ENCODE measurements at regions not wholly inside any gene's neighbourhood (a gene's known extent, or its start where the extent isn't known, plus 50 kb on each side); places are given as distances from the start of the nearest gene placed in this dataset.

- ChIA-PET CTCF (interaction anchor here (1.1 kb wide), 1 partner anchor 9 kb away, joined by 3 read pairs; no protein-coding TSS in a partner anchor), POLR2A (no interaction called here)
- Histone ChIP-seq H3K27ac (ENCODE audit: low read depth, low read length) (no peak overlapping the region), H3K9me3 (ENCODE audit: low read length) (no peaks in the 10 kb centered on the region), H3K36me3 (ENCODE audit: insufficient read depth, low read length) (no peaks in the 10 kb centered on the region), H3K4me1 (ENCODE audit: insufficient read depth, low read length) (no peaks in the 10 kb centered on the region), H3K27me3 (ENCODE audit: insufficient read depth, low read length, poor library complexity, severe bottlenecking) (no peaks in the 10 kb centered on the region), H3K4me3 (ENCODE audit: low read length) (no peak overlapping the region)
- H3K27ac Mint-ChIP-seq = peak overlapping the region in 1 of 8 donors; percentile 38
- DNase-seq = no peak
- peaks cover 0 to 5% (median 0%) of the 10 kb centered on the region in 3 donors for H3K4me1 Mint-ChIP-seq
- peak overlapping the region in 5 of 7 donors; percentile 1 to 73 (median 13) for H3K4me3 Mint-ChIP-seq
- peaks cover 0 to 17% (median 3%) of the 10 kb centered on the region in 5 donors for H3K9me3 Mint-ChIP-seq
- H3K36me3 Mint-ChIP-seq = no peaks in the 10 kb centered on the region
- H3K27me3 Mint-ChIP-seq = no peaks in the 10 kb centered on the region
Measured at GRCh38 chr5:13488254-13488931, 456.1 kb downstream of the DNAH5 start.

DNA sequence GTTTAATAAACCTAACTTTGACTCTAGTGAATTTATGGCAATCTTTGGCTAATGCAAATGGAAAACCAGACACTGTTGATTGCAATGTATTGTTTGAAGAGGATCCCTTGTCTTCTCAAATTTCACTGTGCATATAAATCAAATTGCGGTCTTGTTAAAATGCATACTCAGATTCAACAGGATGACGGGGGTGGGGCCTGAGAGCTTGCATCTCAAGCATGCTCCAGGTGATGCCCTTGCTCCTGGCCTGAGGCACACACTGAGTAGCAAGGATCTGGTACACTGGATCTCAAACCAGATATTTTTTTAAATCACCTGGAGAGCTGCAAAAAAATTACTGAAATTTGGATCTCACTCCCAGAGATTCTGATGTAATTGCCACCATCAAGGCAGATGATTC, 463.7 kb downstream of the DNAH5 start:
- ChIA-PET POLR2A (no interaction called here), CTCF (no interaction called here)
- no peaks in the 10 kb centered on the region for H3K4me1 ChIP-seq (ENCODE audit: insufficient read depth, low read length)
- no peaks in the 10 kb centered on the region for H3K9me3 ChIP-seq (ENCODE audit: low read length)
- no peak for DNase-seq
- H3K27ac Mint-ChIP-seq = no peak overlapping the region
- H3K4me1 Mint-ChIP-seq = peaks cover 0 to 4% (median 1%) of the 10 kb centered on the region in 3 donors
- H3K27me3 ChIP-seq (ENCODE audit: insufficient read depth, low read length, poor library complexity, severe bottlenecking) = no peaks in the 10 kb centered on the region
- no peaks in the 10 kb centered on the region for H3K36me3 ChIP-seq (ENCODE audit: insufficient read depth, low read length)
- peaks cover 0 to 6% (median 0%) of the 10 kb centered on the region in 5 donors for H3K9me3 Mint-ChIP-seq
- H3K4me3 ChIP-seq (ENCODE audit: low read length) = no peak overlapping the region
- H3K27ac ChIP-seq (ENCODE audit: low read depth, low read length) = no peak overlapping the region
- H3K36me3 Mint-ChIP-seq = no peaks in the 10 kb centered on the region
- H3K27me3 Mint-ChIP-seq = no peaks in the 10 kb centered on the region
- H3K4me3 Mint-ChIP-seq = no peak overlapping the region

DNA sequence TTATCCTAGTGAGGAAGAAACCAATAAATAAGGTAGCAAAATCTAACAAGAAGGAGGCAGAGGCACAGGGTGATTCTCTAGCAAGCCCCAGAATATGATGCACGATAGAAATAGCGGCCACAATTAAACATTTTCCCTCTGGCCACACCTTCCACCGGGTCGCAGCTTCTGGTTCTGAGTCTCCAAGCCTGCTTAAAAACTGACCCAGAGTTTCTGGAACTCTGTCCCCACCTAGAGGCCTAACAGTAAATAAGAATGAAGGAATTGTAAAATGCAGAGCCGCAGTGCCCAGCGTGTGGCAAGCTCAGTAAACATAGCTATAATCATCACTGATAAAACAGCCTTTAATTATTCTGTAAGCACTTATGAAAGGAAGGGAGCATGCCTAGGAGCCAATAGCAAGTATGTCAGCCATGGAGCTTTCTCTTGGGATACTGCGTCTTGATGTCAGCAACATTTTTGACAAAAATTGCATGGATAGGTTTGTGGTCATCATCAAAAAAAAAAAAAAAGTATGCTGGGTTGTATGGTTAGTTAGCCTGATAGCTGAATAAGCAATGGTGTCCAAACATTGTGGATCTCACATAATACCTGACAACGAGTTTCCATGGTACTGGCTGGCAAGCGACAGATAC, 465.5 kb downstream of the DNAH5 start:
- ChIA-PET CTCF (interaction anchor here (0.9 to 2.2 kb wide), 4 partner anchors 9 to 1186 kb away, joined by 3 to 5 read pairs (median 3); no protein-coding TSS in a partner anchor), POLR2A (no interaction called here)
- Mint-ChIP-seq H3K4me1 (peaks cover 0 to 4% (median 1%) of the 10 kb centered on the region in 3 donors), H3K27me3 (no peaks in the 10 kb centered on the region), H3K4me3 (no peak overlapping the region), H3K9me3 (peaks cover 0 to 6% (median 0%) of the 10 kb centered on the region in 5 donors), H3K27ac (no peak overlapping the region), H3K36me3 (no peaks in the 10 kb centered on the region)
- Histone ChIP-seq H3K9me3 (ENCODE audit: low read length) (no peaks in the 10 kb centered on the region), H3K27me3 (ENCODE audit: insufficient read depth, low read length, poor library complexity, severe bottlenecking) (no peaks in the 10 kb centered on the region), H3K4me3 (ENCODE audit: low read length) (no peak overlapping the region), H3K4me1 (ENCODE audit: insufficient read depth, low read length) (no peaks in the 10 kb centered on the region), H3K36me3 (ENCODE audit: insufficient read depth, low read length) (no peaks in the 10 kb centered on the region), H3K27ac (ENCODE audit: low read depth, low read length) (no peak overlapping the region)
- DNase-seq = no peak

- Mint-ChIP-seq H3K27me3 (no peaks in the 10 kb centered on the region), H3K27ac (no peak overlapping the region), H3K36me3 (no peaks in the 10 kb centered on the region), H3K4me1 (peaks cover 0 to 4% (median 1%) of the 10 kb centered on the region in 3 donors), H3K9me3 (peaks cover 0 to 6% (median 0%) of the 10 kb centered on the region in 5 donors), H3K4me3 (no peak overlapping the region)
- ChIA-PET POLR2A (no interaction called here), CTCF (no interaction called here)
- DNase-seq = no peak
- no peaks in the 10 kb centered on the region for H3K36me3 ChIP-seq (ENCODE audit: insufficient read depth, low read length)
- no peaks in the 10 kb centered on the region for H3K4me1 ChIP-seq (ENCODE audit: insufficient read depth, low read length)
- no peaks in the 10 kb centered on the region for H3K27me3 ChIP-seq (ENCODE audit: insufficient read depth, low read length, poor library complexity, severe bottlenecking)
- H3K9me3 ChIP-seq (ENCODE audit: low read length) = no peaks in the 10 kb centered on the region
- no peak overlapping the region for H3K4me3 ChIP-seq (ENCODE audit: low read length)
- H3K27ac ChIP-seq (ENCODE audit: low read depth, low read length) = no peak overlapping the region
Measured at GRCh38 chr5:13477118-13477737, 467.3 kb downstream of the DNAH5 start.

DNA sequence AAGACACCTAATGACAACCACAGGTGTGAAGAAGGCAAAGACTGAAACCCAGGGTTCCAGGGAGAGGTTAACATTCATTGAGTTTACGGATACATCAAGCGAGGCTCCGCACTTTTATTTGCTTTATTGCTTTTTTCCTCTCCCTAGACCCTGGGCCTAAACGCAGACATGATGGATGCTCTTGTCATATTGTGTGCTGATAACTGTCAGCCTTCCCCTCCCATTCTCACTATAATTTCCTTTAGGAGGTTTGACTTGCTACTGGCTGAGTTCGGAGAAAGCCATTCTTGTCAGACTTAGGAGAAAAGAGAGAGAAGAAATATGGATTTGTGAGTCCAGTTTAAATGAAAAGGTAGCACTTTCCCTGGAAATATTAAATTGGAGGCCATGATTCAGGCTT, 471.6 kb downstream of the DNAH5 start:
- Histone ChIP-seq H3K36me3 (ENCODE audit: insufficient read depth, low read length) (no peaks in the 10 kb centered on the region), H3K27me3 (ENCODE audit: insufficient read depth, low read length, poor library complexity, severe bottlenecking) (no peaks in the 10 kb centered on the region), H3K4me3 (ENCODE audit: low read length) (no peak overlapping the region), H3K27ac (ENCODE audit: low read depth, low read length) (no peak overlapping the region), H3K9me3 (ENCODE audit: low read length) (no peaks in the 10 kb centered on the region), H3K4me1 (ENCODE audit: insufficient read depth, low read length) (no peaks in the 10 kb centered on the region)
- peaks cover 0 to 4% (median 1%) of the 10 kb centered on the region in 3 donors for H3K4me1 Mint-ChIP-seq
- peaks cover 0 to 6% (median 2%) of the 10 kb centered on the region in 5 donors for H3K9me3 Mint-ChIP-seq
- CTCF ChIA-PET = no interaction called here
- H3K4me3 Mint-ChIP-seq = no peak overlapping the region
- POLR2A ChIA-PET = no interaction called here
- H3K27ac Mint-ChIP-seq = no peak overlapping the region
- no peak for DNase-seq
- no peaks in the 10 kb centered on the region for H3K27me3 Mint-ChIP-seq
- H3K36me3 Mint-ChIP-seq = no peaks in the 10 kb centered on the region

DNA sequence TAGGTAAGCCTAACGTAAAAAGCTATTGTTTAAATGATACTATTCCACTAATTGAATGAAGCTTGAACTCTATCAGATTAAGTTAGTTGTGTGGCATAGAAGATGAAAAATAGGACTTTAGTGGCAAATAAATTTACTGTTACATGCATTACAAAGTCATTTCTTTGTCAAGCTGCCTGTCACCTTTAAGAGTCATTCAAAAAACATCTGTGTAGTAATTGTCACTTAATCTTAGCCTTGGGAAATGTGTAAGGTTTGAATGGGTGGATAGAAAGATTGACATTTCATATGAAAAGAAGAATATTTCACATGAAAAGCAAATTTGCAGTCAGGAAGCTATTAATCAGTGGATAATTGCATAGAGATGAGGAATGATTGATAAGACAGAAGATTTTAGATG, 473.5 kb downstream of the DNAH5 start:
- peak overlapping the region in 1 of 8 donors; percentile 25 for H3K27ac Mint-ChIP-seq
- H3K27me3 Mint-ChIP-seq = no peaks in the 10 kb centered on the region
- no peaks in the 10 kb centered on the region for H3K27me3 ChIP-seq (ENCODE audit: insufficient read depth, low read length, poor library complexity, severe bottlenecking)
- peaks cover under 1 to 8% (median 2%) of the 10 kb centered on the region in 5 donors for H3K9me3 Mint-ChIP-seq
- no peaks in the 10 kb centered on the region for H3K9me3 ChIP-seq (ENCODE audit: low read length)
- ChIA-PET CTCF (no interaction called here), POLR2A (no interaction called here)
- H3K27ac ChIP-seq (ENCODE audit: low read depth, low read length) = no peak overlapping the region
- no peak overlapping the region for H3K4me3 ChIP-seq (ENCODE audit: low read length)
- no peaks in the 10 kb centered on the region for H3K36me3 Mint-ChIP-seq
- no peak for DNase-seq
- no peaks in the 10 kb centered on the region for H3K36me3 ChIP-seq (ENCODE audit: insufficient read depth, low read length)
- H3K4me1 Mint-ChIP-seq = no peaks in the 10 kb centered on the region
- no peaks in the 10 kb centered on the region for H3K4me1 ChIP-seq (ENCODE audit: insufficient read depth, low read length)
- no peak overlapping the region for H3K4me3 Mint-ChIP-seq

DNA sequence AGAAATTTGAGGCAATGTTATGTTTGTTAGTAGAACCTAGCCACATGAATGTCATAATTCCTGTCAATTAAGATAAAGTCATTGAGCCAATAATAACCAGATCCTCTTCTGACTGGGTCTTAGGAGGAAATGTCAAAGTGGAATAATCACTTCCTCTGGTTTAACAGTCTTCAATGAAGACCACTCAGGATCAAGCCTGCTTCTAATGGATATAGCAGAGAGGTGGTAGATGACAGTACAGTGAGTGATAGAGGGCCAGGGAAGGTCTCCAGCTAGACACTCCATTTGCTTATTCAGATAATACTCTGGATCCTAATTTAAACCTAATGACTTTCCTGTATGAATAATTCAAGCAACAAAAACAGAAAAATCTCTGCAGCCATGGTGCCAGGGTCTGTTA, 474.2 kb downstream of the DNAH5 start:
- CTCF ChIA-PET = no interaction called here
- no peak overlapping the region for H3K4me3 Mint-ChIP-seq
- H3K27me3 Mint-ChIP-seq = no peaks in the 10 kb centered on the region
- Histone ChIP-seq H3K4me1 (ENCODE audit: insufficient read depth, low read length) (no peaks in the 10 kb centered on the region), H3K36me3 (ENCODE audit: insufficient read depth, low read length) (no peaks in the 10 kb centered on the region), H3K9me3 (ENCODE audit: low read length) (no peaks in the 10 kb centered on the region), H3K4me3 (ENCODE audit: low read length) (no peak overlapping the region), H3K27ac (ENCODE audit: low read depth, low read length) (no peak overlapping the region), H3K27me3 (ENCODE audit: insufficient read depth, low read length, poor library complexity, severe bottlenecking) (no peaks in the 10 kb centered on the region)
- POLR2A ChIA-PET = no interaction called here
- H3K27ac Mint-ChIP-seq = no peak overlapping the region
- no peaks in the 10 kb centered on the region for H3K36me3 Mint-ChIP-seq
- DNase-seq = no peak
- H3K9me3 Mint-ChIP-seq = peaks cover 2 to 8% (median 3%) of the 10 kb centered on the region in 5 donors
- no peaks in the 10 kb centered on the region for H3K4me1 Mint-ChIP-seq

GRCh38 chr5:13464532-13465193, 479.8 kb downstream of the DNAH5 start:
- H3K4me1 Mint-ChIP-seq = no peaks in the 10 kb centered on the region
- ChIA-PET CTCF (no interaction called here), POLR2A (no interaction called here)
- Histone ChIP-seq H3K27me3 (ENCODE audit: insufficient read depth, low read length, poor library complexity, severe bottlenecking) (no peaks in the 10 kb centered on the region), H3K36me3 (ENCODE audit: insufficient read depth, low read length) (no peaks in the 10 kb centered on the region), H3K27ac (ENCODE audit: low read depth, low read length) (no peak overlapping the region), H3K4me1 (ENCODE audit: insufficient read depth, low read length) (no peaks in the 10 kb centered on the region), H3K4me3 (ENCODE audit: low read length) (no peak overlapping the region), H3K9me3 (ENCODE audit: low read length) (no peaks in the 10 kb centered on the region)
- no peaks in the 10 kb centered on the region for H3K36me3 Mint-ChIP-seq
- peaks cover 2 to 12% (median 3%) of the 10 kb centered on the region in 5 donors for H3K9me3 Mint-ChIP-seq
- H3K27me3 Mint-ChIP-seq = no peaks in the 10 kb centered on the region
- H3K27ac Mint-ChIP-seq = no peak overlapping the region
- DNase-seq = no peak
- no peak overlapping the region for H3K4me3 Mint-ChIP-seq
